ENCODE measurements at regions not wholly inside any gene's neighbourhood (a gene's known extent, or its start where the extent isn't known, plus 50 kb on each side); places are given as distances from the start of the nearest gene placed in this dataset.

DNA sequence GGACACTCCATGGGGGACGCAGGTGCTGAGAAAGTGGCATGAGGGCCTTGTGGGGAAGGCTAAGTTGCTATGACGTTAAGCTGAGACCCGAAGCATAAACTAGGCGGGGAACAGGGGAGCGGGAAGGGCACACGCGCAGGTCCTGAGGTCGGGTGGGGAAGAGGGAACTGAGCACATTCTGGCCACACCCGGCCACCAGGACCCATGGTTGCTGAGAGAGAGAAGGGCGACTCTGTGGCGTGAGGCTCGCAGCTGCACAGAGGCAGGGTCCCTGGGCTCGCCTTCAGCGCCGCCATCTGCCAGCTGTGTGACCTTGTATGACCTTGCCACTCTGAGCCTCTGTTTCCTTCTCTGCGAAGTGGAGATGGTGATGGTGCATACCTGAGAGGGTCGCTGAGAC lies 182.5 kb downstream of the PHETA1 start:
- TF ChIP-seq CTCF (IDR thresholded peaks at IDR 0.05; ENCODE audit: extremely low read depth, insufficient read depth, missing control alignments) = no peak
- in situ Hi-C loops (cut with MboI; ENCODE audit: low pct_unique_long_range_greater_than_20kb, low sequenced_read_pairs, unreplicated experiment) = no loop called here
- DNase-seq (ENCODE audit: low spot score) = no peak

- no peak for TF ChIP-seq CTCF (IDR thresholded peaks at IDR 0.05; ENCODE audit: extremely low read depth, insufficient read depth, missing control alignments)
- in situ Hi-C loops (cut with MboI; ENCODE audit: low pct_unique_long_range_greater_than_20kb, low sequenced_read_pairs, unreplicated experiment) = no loop called here
- DNase-seq (ENCODE audit: low spot score) = no peak
Observed at GRCh38 chr12:111185889-111186227, 183.0 kb downstream of the PHETA1 start.

DNA sequence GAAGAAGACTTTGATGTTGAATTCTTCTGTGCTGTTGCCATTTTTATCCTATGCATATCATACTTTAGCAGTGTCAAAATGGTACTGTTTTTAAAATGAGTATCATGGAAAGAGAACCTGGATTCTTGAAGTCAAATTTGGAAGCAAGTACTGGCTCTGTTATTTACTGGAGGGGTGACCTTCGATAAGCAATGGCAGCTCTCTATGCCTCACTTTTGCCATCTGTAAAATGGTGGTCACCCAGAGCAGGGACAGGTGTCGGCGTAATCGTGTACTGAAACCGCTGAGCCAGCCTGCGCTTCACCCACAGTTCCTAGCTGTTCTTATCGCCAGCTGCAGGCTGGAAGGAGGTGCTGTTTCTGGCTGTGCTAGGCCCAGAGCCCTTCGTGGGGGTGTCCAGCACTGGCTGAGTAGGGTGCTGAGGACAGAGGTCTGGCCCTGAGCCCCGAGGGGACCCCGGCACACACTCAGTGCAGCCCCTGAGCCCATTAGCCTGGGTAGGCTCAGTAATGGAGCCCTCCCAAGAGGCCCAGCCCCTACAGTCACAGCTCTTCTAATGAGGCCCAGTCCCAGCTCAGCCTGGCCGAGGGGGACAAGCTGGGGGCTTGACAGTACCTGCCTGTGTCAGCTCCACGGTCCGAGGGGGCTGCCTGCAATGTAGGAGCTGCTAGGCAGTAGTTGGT lies 183.5 kb downstream of the PHETA1 start:
- DNase-seq (ENCODE audit: low spot score) = no peak
- no peak for TF ChIP-seq CTCF (IDR thresholded peaks at IDR 0.05; ENCODE audit: extremely low read depth, insufficient read depth, missing control alignments)
- in situ Hi-C loops (cut with MboI; ENCODE audit: low pct_unique_long_range_greater_than_20kb, low sequenced_read_pairs, unreplicated experiment) = no loop called here

GRCh38 chr12:111184161-111184560 lies 184.7 kb downstream of the PHETA1 start:
- DNase-seq (ENCODE audit: low spot score) = no peak
- in situ Hi-C loops (cut with MboI; ENCODE audit: low pct_unique_long_range_greater_than_20kb, low sequenced_read_pairs, unreplicated experiment) = no loop called here
- TF ChIP-seq CTCF (IDR thresholded peaks at IDR 0.05; ENCODE audit: extremely low read depth, insufficient read depth, missing control alignments) = no peak

GRCh38 chr12:111183094-111183493 lies 185.8 kb downstream of the PHETA1 start:
- no peak for TF ChIP-seq CTCF (IDR thresholded peaks at IDR 0.05; ENCODE audit: extremely low read depth, insufficient read depth, missing control alignments)
- no peak for DNase-seq (ENCODE audit: low spot score)
- in situ Hi-C loops (cut with MboI; ENCODE audit: low pct_unique_long_range_greater_than_20kb, low sequenced_read_pairs, unreplicated experiment) = no loop called here

GRCh38 chr12:111182382-111182781 lies 186.5 kb downstream of the PHETA1 start:
- in situ Hi-C loops (cut with MboI; ENCODE audit: low pct_unique_long_range_greater_than_20kb, low sequenced_read_pairs, unreplicated experiment) = no loop called here
- no peak for DNase-seq (ENCODE audit: low spot score)

More at GRCh38 chr12:111182382-111182781, 186.5 kb downstream of the PHETA1 start:
- TF ChIP-seq CTCF (IDR thresholded peaks at IDR 0.05; ENCODE audit: extremely low read depth, insufficient read depth, missing control alignments) = no peak
